WERI-Rb-1 (cell line): ENCODE measurements at regions not wholly inside any gene's neighbourhood (a gene's known extent, or its start where the extent isn't known, plus 50 kb on each side); places are given as distances from the start of the nearest gene placed in this dataset.
A peak's percentile ranks its signal among the peaks of the same experiment; 100 is the strongest.
"Not testable (repeated sequence)": the region's sequence is repeated elsewhere in the genome, so short reads cannot be mapped to it uniquely, and the experiment has no call there.

Experiments used
- DNase-seq: peaks from one replicate; pipeline ENCODE4 v3.0.0-alpha.2; 2020
- H3K27ac ChIP-seq: fragments of 250-450 bp; sonication (Bioruptor Pico); 2 replicates; pipeline ENCODE4 v1.5.1; 2020; ENCODE audit warnings: mild to moderate bottlenecking, moderate library complexity
- H3K27me3 ChIP-seq: fragments of 250-450 bp; sonication (Bioruptor Pico); 2 replicates; pipeline ENCODE4 v1.5.1; 2021; ENCODE audit warnings: mild to moderate bottlenecking, low read depth, moderate library complexity; ENCODE audit not compliant: insufficient read depth, severe bottlenecking
- H3K36me3 ChIP-seq: fragments of 250-450 bp; sonication (Bioruptor Pico); 2 replicates; pipeline ENCODE4 v1.5.1; 2020; ENCODE audit warnings: mild to moderate bottlenecking, moderate library complexity
- H3K4me3 ChIP-seq: 2 replicates; pipeline ENCODE4 v1.5.1; 2011; ENCODE audit warnings: low read depth, mild to moderate bottlenecking, control low read depth, low read length
- H3K9me3 ChIP-seq: fragments of 250-450 bp; sonication (Bioruptor Pico); 2 replicates; pipeline ENCODE4 v1.5.1; 2021; ENCODE audit warnings: mild to moderate bottlenecking, moderate library complexity; ENCODE audit not compliant: severe bottlenecking
- CTCF ChIP-seq: IDR thresholded peaks from 2 replicates; pipeline ENCODE4 v1.5.1; 2011; ENCODE audit warnings: low read depth, mild to moderate bottlenecking, control low read depth, inconsistent platforms, low read length

GRCh38 chr4:130736436-130737185 lies 1640.7 kb downstream of the C4orf33 start:
- H3K36me3 ChIP-seq: no peaks in the 10 kb centered on the region
- no peaks in the 10 kb centered on the region for H3K9me3 ChIP-seq
- no peaks in the 10 kb centered on the region for H3K27me3 ChIP-seq
- no peak overlapping the region for H3K27ac ChIP-seq
- no peak for TF ChIP-seq CTCF
- no peak overlapping the region for H3K4me3 ChIP-seq
- no peak for DNase-seq

- no peak for TF ChIP-seq CTCF
- no peak overlapping the region for H3K27ac ChIP-seq
- no peak for DNase-seq
- no peaks in the 10 kb centered on the region for H3K27me3 ChIP-seq
- H3K36me3 ChIP-seq: no peaks in the 10 kb centered on the region
- H3K4me3 ChIP-seq: no peak overlapping the region
- no peaks in the 10 kb centered on the region for H3K9me3 ChIP-seq
These were observed 1642.3 kb downstream of the C4orf33 start for GRCh38 chr4:130738233-130738632.

GRCh38 chr4:130747842-130748241 lies 1651.9 kb downstream of the C4orf33 start:
- H3K36me3 ChIP-seq: no peaks in the 10 kb centered on the region
- 0 out of 2 replicates have a peak, but pooled peaks have one; percentile 7 for TF ChIP-seq CTCF
- no peaks in the 10 kb centered on the region for H3K9me3 ChIP-seq
- no peak for DNase-seq
- H3K27ac ChIP-seq: no peak overlapping the region
- no peaks in the 10 kb centered on the region for H3K27me3 ChIP-seq
- H3K4me3 ChIP-seq: no peak overlapping the region

GRCh38 chr4:130753926-130754325 lies 1658.0 kb downstream of the C4orf33 start:
- TF ChIP-seq CTCF: no peak
- Histone ChIP-seq H3K4me3 (no peak overlapping the region), H3K27me3 (no peaks in the 10 kb centered on the region), H3K9me3 (no peaks in the 10 kb centered on the region), H3K36me3 (no peaks in the 10 kb centered on the region), H3K27ac (no peak overlapping the region)
- no peak for DNase-seq

- H3K9me3 ChIP-seq: no peaks in the 10 kb centered on the region
- no peak overlapping the region for H3K4me3 ChIP-seq
- no peak overlapping the region for H3K27ac ChIP-seq
- H3K27me3 ChIP-seq: no peaks in the 10 kb centered on the region
- DNase-seq: no peak
- H3K36me3 ChIP-seq: no peaks in the 10 kb centered on the region
- no peak for TF ChIP-seq CTCF
These were observed 1664.3 kb downstream of the C4orf33 start for GRCh38 chr4:130760246-130760645.

- H3K9me3 ChIP-seq, H3K36me3 ChIP-seq, H3K27me3 ChIP-seq, H3K27ac ChIP-seq, H3K4me3 ChIP-seq, DNase-seq: not testable (repeated sequence)
These were observed 1671.4 kb downstream of the C4orf33 start for GRCh38 chr4:130767384-130767783.

GRCh38 chr4:130772966-130773365 lies 1677.0 kb downstream of the C4orf33 start:
- not testable (repeated sequence) for H3K4me3 ChIP-seq, H3K27ac ChIP-seq, H3K27me3 ChIP-seq, H3K9me3 ChIP-seq, H3K36me3 ChIP-seq, DNase-seq
